22Rv1 (cell line): ENCODE measurements at regions not wholly inside any gene's neighbourhood (a gene's known extent, or its start where the extent isn't known, plus 50 kb on each side); places are given as distances from the start of the nearest gene placed in this dataset.

ENCODE experiments used
- ZFX ChIP-seq: fragments of 450-650 bp; IDR thresholded peaks from 2 replicates; pipeline ENCODE4 v1.6.1; 2017; ENCODE audit warnings: antibody characterized with exemption, borderline replicate concordance
- TF ChIP-seq, protein P1 (sequence below): fragments of 450-650 bp; IDR thresholded peaks from 2 replicates; pipeline ENCODE4 v1.5.1; 2017; ENCODE audit warnings: mild to moderate bottlenecking

DNA sequence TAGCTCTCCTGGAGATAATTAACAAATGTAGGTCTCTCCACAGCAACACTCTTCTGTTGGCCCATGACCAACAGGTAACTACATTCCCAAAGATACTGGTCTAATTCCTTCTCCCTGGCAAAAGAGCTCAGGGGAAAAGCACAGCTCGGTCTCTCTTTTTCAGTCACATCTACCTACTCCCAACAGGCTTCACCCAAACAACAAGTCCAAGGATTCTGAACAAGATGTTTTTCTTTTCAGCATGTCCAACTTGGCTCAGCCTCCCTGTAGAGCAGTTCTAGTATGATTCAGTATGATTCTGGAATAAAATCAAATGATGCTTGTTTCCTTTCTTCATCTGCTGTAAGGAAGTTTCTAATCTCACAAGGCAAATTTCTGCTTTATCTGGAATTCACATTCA is 1704.8 kb upstream of the PIK3C3 start:
- TF ChIP-seq, protein P1, sequence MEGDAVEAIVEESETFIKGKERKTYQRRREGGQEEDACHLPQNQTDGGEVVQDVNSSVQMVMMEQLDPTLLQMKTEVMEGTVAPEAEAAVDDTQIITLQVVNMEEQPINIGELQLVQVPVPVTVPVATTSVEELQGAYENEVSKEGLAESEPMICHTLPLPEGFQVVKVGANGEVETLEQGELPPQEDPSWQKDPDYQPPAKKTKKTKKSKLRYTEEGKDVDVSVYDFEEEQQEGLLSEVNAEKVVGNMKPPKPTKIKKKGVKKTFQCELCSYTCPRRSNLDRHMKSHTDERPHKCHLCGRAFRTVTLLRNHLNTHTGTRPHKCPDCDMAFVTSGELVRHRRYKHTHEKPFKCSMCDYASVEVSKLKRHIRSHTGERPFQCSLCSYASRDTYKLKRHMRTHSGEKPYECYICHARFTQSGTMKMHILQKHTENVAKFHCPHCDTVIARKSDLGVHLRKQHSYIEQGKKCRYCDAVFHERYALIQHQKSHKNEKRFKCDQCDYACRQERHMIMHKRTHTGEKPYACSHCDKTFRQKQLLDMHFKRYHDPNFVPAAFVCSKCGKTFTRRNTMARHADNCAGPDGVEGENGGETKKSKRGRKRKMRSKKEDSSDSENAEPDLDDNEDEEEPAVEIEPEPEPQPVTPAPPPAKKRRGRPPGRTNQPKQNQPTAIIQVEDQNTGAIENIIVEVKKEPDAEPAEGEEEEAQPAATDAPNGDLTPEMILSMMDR, result no peak
- TF ChIP-seq ZFX, result no peak
